ENCODE measurements at regions not wholly inside any gene's neighbourhood (a gene's known extent, or its start where the extent isn't known, plus 50 kb on each side); places are given as distances from the start of the nearest gene placed in this dataset.

DNA sequence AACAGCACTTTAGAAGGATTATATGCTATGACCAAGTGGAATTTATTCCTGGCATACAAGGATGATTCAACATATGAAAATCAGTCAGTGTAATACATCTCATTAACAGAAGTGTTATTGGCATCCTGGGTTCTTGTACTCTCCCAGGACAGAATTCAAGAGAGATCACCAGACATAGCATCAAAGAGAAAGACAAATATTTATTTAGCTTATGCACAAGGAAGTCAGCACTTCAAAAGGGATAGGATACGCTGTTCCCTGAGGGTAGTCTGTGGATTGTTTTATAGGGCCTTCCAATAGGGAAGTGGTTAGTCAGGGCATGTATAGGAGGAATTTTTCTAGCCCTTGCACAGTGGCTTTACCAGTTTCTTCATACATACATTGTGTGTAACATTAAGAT lies 1238.0 kb downstream of the PCDH17 start:
- Histone ChIP-seq H3K9me3 (ENCODE audit: severe bottlenecking) (no peaks in the 10 kb centered on the region), H3K27me3 (ENCODE audit: insufficient read depth, low read depth, severe bottlenecking) (no peaks in the 10 kb centered on the region), H3K4me3 (ENCODE audit: low read depth, low read length) (no peak overlapping the region), H3K27ac (no peak overlapping the region), H3K36me3 (no peaks in the 10 kb centered on the region)
- no peak for DNase-seq
- TF ChIP-seq, protein P1, sequence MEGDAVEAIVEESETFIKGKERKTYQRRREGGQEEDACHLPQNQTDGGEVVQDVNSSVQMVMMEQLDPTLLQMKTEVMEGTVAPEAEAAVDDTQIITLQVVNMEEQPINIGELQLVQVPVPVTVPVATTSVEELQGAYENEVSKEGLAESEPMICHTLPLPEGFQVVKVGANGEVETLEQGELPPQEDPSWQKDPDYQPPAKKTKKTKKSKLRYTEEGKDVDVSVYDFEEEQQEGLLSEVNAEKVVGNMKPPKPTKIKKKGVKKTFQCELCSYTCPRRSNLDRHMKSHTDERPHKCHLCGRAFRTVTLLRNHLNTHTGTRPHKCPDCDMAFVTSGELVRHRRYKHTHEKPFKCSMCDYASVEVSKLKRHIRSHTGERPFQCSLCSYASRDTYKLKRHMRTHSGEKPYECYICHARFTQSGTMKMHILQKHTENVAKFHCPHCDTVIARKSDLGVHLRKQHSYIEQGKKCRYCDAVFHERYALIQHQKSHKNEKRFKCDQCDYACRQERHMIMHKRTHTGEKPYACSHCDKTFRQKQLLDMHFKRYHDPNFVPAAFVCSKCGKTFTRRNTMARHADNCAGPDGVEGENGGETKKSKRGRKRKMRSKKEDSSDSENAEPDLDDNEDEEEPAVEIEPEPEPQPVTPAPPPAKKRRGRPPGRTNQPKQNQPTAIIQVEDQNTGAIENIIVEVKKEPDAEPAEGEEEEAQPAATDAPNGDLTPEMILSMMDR (IDR thresholded peaks at IDR 0.05; ENCODE audit: low read depth, low read length) = no peak

DNA sequence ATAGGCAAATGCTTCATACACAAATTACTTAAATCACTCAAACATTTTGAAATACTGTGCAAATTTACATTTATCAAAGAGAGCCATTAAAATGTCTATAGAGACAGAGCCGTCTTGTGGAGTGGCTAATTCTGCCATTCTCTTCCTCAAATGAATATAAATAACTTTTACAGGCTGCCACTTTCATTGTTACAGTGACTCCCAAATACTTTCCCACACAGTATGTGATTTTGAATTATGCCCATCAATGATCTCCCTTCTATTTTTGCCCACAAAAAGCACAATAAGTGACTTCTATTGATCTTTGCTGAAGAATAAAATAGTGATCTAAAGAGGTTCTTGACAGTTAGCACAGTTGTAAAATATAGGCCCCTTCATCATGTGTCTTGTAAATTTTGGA lies 1244.9 kb downstream of the PCDH17 start:
- Histone ChIP-seq H3K27me3 (ENCODE audit: insufficient read depth, low read depth, severe bottlenecking) (no peaks in the 10 kb centered on the region), H3K36me3 (no peaks in the 10 kb centered on the region), H3K9me3 (ENCODE audit: severe bottlenecking) (no peaks in the 10 kb centered on the region), H3K27ac (no peak overlapping the region), H3K4me3 (ENCODE audit: low read depth, low read length) (no peak overlapping the region)
- TF ChIP-seq, protein P1 (IDR thresholded peaks at IDR 0.05; ENCODE audit: low read depth, low read length) = no peak
- no peak for DNase-seq

DNA sequence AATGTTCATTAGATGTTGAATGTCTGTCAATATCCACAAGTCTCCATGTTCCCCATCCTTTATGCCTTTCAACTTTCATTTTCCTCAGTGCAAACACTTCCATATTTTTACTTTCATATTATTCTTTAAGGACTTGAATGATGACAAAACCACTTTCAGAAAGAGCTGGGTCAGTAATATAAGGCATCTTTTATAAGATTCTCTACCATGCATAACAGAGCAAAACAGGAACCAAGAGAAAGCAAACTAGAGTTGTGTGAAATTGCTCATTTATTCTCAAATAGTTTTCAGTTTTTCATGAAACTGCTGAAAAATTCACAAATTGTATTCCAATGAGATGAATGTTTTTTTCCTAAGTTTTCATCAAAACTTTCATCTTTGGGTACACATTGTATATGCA lies 1247.6 kb downstream of the PCDH17 start:
- H3K27me3 ChIP-seq (ENCODE audit: insufficient read depth, low read depth, severe bottlenecking) = no peaks in the 10 kb centered on the region
- H3K27ac ChIP-seq = no peak overlapping the region
- H3K36me3 ChIP-seq = no peaks in the 10 kb centered on the region
- TF ChIP-seq, protein P1 (IDR thresholded peaks at IDR 0.05; ENCODE audit: low read depth, low read length) = no peak
- DNase-seq = no peak
- H3K9me3 ChIP-seq (ENCODE audit: severe bottlenecking) = no peaks in the 10 kb centered on the region
- no peak overlapping the region for H3K4me3 ChIP-seq (ENCODE audit: low read depth, low read length)

DNA sequence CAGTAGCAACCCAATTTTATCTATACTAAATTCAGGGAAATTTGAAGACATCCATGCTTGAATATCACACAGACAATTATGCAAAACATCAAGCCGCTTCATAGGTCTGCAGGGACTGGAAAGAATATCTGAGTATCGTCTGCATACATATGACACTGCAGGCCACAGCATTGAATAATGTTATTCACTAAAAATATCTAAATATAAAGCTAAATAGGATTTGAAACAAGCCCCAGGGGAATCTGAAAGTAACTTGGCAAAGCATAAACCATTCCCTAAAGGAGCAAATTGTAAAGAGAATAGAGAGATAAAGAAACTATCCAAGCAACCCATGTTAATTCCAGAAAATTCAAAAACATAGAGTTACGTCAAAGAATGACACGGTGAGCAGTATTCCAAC lies 1251.0 kb downstream of the PCDH17 start:
- TF ChIP-seq, protein P1 (IDR thresholded peaks at IDR 0.05; ENCODE audit: low read depth, low read length) = no peak
- DNase-seq = no peak
- H3K4me3 ChIP-seq (ENCODE audit: low read depth, low read length) = no peak overlapping the region
- no peaks in the 10 kb centered on the region for H3K36me3 ChIP-seq
- H3K27me3 ChIP-seq (ENCODE audit: insufficient read depth, low read depth, severe bottlenecking) = no peaks in the 10 kb centered on the region
- H3K27ac ChIP-seq = no peak overlapping the region
- no peaks in the 10 kb centered on the region for H3K9me3 ChIP-seq (ENCODE audit: severe bottlenecking)

DNA sequence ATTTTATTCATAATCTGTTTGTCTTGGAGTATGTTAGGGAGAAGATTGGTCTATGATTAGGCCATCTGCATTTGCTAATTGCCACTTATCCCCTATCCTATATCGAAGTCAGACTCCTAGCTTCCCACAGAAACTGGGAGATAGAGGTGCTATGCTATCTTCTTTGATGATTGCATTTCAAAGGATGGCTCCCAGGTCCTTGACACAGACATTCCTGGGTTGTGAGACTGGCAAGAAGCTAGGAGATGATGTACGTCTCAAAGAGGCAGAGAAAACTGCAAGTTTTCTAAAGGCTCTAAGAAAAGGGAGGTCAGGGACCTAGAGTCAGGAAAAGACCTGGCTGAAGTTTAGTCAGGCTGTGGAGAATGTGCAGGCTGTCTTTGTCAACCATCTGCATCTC lies 1251.9 kb downstream of the PCDH17 start:
- TF ChIP-seq, protein P1 (IDR thresholded peaks at IDR 0.05; ENCODE audit: low read depth, low read length) = no peak
- no peak for DNase-seq

DNA sequence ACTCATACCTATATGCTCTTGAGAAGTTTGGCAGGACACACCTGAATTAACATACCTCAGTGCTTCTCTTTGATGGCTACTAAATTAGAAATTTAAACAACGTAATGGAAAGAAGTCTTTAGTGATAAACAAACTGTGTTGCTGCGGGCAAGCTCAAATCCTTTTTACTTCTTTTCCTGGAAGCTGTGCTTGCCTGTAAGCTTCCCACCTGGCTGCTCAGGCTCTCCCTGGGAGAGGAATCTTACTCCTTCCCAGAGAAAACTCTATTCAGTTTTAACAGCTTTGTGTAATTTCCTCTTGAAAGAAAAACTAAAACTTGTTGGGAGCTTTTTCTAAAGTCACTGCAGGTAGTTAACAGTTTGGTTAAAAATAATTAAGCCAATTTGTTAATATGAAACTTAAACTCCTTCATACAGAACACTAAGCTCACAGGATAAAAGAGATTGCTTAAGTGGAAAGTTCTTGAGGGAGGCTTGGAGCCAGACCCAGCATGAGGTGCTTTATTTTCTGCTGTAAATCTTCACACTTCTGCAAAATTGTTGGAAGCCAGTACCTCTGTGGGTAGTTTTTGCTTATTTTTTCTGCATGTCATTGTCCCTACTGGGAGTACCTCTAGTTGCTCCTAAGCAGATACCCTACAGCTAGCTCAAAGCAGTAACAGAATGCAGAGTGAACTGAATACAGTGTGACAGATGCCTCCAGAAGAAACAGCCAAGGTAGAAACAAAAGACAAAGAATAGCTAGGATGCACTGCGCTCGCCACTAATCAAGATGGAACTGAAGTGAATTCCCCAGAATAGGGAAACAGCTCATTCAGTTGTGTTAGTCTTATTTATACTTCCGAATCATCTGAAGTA lies 1253.0 kb downstream of the PCDH17 start:
- TF ChIP-seq, protein P1 (IDR thresholded peaks at IDR 0.05; ENCODE audit: low read depth, low read length) = no peak
- H3K4me3 ChIP-seq (ENCODE audit: low read depth, low read length) = no peak overlapping the region
- H3K9me3 ChIP-seq (ENCODE audit: severe bottlenecking) = no peaks in the 10 kb centered on the region
- H3K36me3 ChIP-seq = no peaks in the 10 kb centered on the region
- H3K27ac ChIP-seq = no peak overlapping the region
- H3K27me3 ChIP-seq (ENCODE audit: insufficient read depth, low read depth, severe bottlenecking) = no peaks in the 10 kb centered on the region
- DNase-seq = no peak

More for the DNA sequence above, 1251.9 kb downstream of the PCDH17 start:
- Histone ChIP-seq H3K36me3 (no peaks in the 10 kb centered on the region), H3K4me3 (ENCODE audit: low read depth, low read length) (no peak overlapping the region), H3K27me3 (ENCODE audit: insufficient read depth, low read depth, severe bottlenecking) (no peaks in the 10 kb centered on the region), H3K9me3 (ENCODE audit: severe bottlenecking) (no peaks in the 10 kb centered on the region), H3K27ac (no peak overlapping the region)

Measured in WERI-Rb-1 (cell line).